IMR-90 (cell line): ENCODE measurements at regions not wholly inside any gene's neighbourhood (a gene's known extent, or its start where the extent isn't known, plus 50 kb on each side); places are given as distances from the start of the nearest gene placed in this dataset.

ENCODE experiments used
- ATAC-seq: fragments of 200-7000 bp; cut with Tn5 transposase; 2 replicates; pipeline ENCODE4 v1.9.1; 2020; ENCODE audit warnings: low read depth, mild to moderate bottlenecking, moderate library complexity
- BruUV-seq: library from RNA; stranded (reverse); fragments of 400-500 nt; replicated peaks from 2 replicates; lab custom pipeline; 2021; lab: Mats Ljungman, UMichigan
- CTCF ChIA-PET: fragments of 300-600 bp; formaldehyde crosslinking; extraction: SDS; loops from one replicate; lab custom pipeline; 2021; ENCODE audit warnings: antibody characterized with exemption; lab: Yijun Ruan, JAX
- POLR2A ChIA-PET: fragments of 300-600 bp; sonication (Branson Sonifier 250); formaldehyde crosslinking; loops from one replicate; lab custom pipeline; 2022; ENCODE audit warnings: antibody characterized with exemption; ENCODE audit not compliant: unreplicated experiment; lab: Charles Lee
- DNase-seq: peaks from one replicate; pipeline ENCODE4 v3.0.0; 2013
- H2AFZ ChIP-seq: replicated peaks from 2 replicates; pipeline ENCODE3; 2013; ENCODE audit warnings: low read length, mild to moderate bottlenecking; ENCODE audit not compliant: poor library complexity
- H2AK5ac ChIP-seq: 2 replicates; pipeline ENCODE4 v1.6.1; 2013; ENCODE audit warnings: low read depth, low read length, inconsistent platforms
- H2AK9ac ChIP-seq: replicated peaks from 2 replicates; pipeline ENCODE3; 2013; ENCODE audit warnings: mild to moderate bottlenecking, low read depth, low read length, moderate library complexity; ENCODE audit not compliant: poor library complexity
- H2BK120ac ChIP-seq: 2 replicates; pipeline ENCODE4 v1.6.1; 2013; ENCODE audit warnings: low read depth, low read length, inconsistent platforms
- H2BK15ac ChIP-seq: 3 replicates; pipeline ENCODE4 v1.6.1; 2013; ENCODE audit warnings: low read depth, low read length, inconsistent platforms
- H2BK20ac ChIP-seq: 2 replicates; pipeline ENCODE4 v1.6.1; 2013; ENCODE audit warnings: low read depth, mild to moderate bottlenecking, inconsistent platforms, low read length, moderate library complexity
- H2BK5ac ChIP-seq: 2 replicates; pipeline ENCODE4 v1.6.1; 2013; ENCODE audit warnings: mild to moderate bottlenecking, low read depth, low read length, inconsistent platforms; ENCODE audit not compliant: poor library complexity, severe bottlenecking
- H3K14ac ChIP-seq: replicated peaks from 2 replicates; pipeline ENCODE4 v1.6.1; 2013; ENCODE audit warnings: low read depth, low read length, inconsistent platforms
- H3K18ac ChIP-seq: 2 replicates; pipeline ENCODE4 v1.6.1; 2013; ENCODE audit warnings: low read depth, low read length, control low read depth
- H3K23ac ChIP-seq: 2 replicates; pipeline ENCODE4 v1.6.1; 2013; ENCODE audit warnings: low read depth, low read length, inconsistent platforms
- H3K27ac ChIP-seq: 2 replicates; pipeline ENCODE4 v1.5.1; 2013; ENCODE audit warnings: mild to moderate bottlenecking, control low read depth, low read length; ENCODE audit not compliant: insufficient read depth
- H3K27me3 ChIP-seq: 2 replicates; pipeline ENCODE4 v1.6.1; 2013; ENCODE audit warnings: low read length; ENCODE audit not compliant: control insufficient read depth, insufficient read depth
- H3K36me3 ChIP-seq: 2 replicates; pipeline ENCODE4 v1.6.1; 2013; ENCODE audit warnings: low read length, mixed read lengths; ENCODE audit not compliant: control insufficient read depth, insufficient read depth
- H3K4ac ChIP-seq: 2 replicates; pipeline ENCODE4 v1.6.1; 2013; ENCODE audit warnings: low read depth, low read length, inconsistent platforms
- H3K4me1 ChIP-seq: 2 replicates; pipeline ENCODE4 v1.6.1; 2013; ENCODE audit warnings: low read length, mixed read lengths; ENCODE audit not compliant: control insufficient read depth, insufficient read depth
- H3K4me2 ChIP-seq: 2 replicates; pipeline ENCODE4 v1.6.1; 2013; ENCODE audit warnings: low read depth, mild to moderate bottlenecking, control low read depth, low read length, moderate library complexity
- H3K4me3 ChIP-seq: 2 replicates; pipeline ENCODE4 v1.5.1; 2013; ENCODE audit warnings: low read depth, mild to moderate bottlenecking, control low read depth, low read length, moderate library complexity; ENCODE audit not compliant: insufficient read depth
- H3K56ac ChIP-seq: 2 replicates; pipeline ENCODE4 v1.6.1; 2013; ENCODE audit warnings: low read length, inconsistent platforms; ENCODE audit not compliant: insufficient read depth; ENCODE audit errors: extremely low read depth
- H3K79me1 ChIP-seq, 2 experiments: 2 replicates each; pipeline ENCODE4 v1.6.1; 2013; ENCODE audit warnings: low read length in 2 of 2, inconsistent platforms in 1 of 2, low read depth in 1 of 2
- H3K9ac ChIP-seq: 2 replicates; pipeline ENCODE4 v1.6.1; 2013; ENCODE audit warnings: low read depth, low read length, control low read depth
- H3K9me1 ChIP-seq: 2 replicates; pipeline ENCODE4 v1.6.1; 2013; ENCODE audit warnings: low read length, inconsistent platforms; ENCODE audit not compliant: insufficient read depth
- H3K9me3 ChIP-seq: 2 replicates; pipeline ENCODE4 v1.6.1; 2013; ENCODE audit warnings: low read length; ENCODE audit not compliant: control insufficient read depth, insufficient read depth
- H4K20me1 ChIP-seq: 2 replicates; pipeline ENCODE4 v1.6.1; 2013; ENCODE audit warnings: low read length, inconsistent platforms; ENCODE audit not compliant: insufficient read depth
- H4K5ac ChIP-seq: 2 replicates; pipeline ENCODE4 v1.6.1; 2013; ENCODE audit warnings: mild to moderate bottlenecking, low read depth, low read length, control low read depth
- H4K8ac ChIP-seq, 2 experiments: 2 replicates each; pipeline ENCODE4 v1.6.1; 2013; ENCODE audit warnings: low read depth in 2 of 2, low read length in 2 of 2, control low read depth in 1 of 2, inconsistent platforms in 1 of 2
- H4K91ac ChIP-seq: 2 replicates; pipeline ENCODE4 v1.6.1; 2013; ENCODE audit warnings: low read depth, low read length, inconsistent platforms; ENCODE audit not compliant: insufficient read depth
- BHLHE40 ChIP-seq: fragments of 150-350 bp; IDR thresholded peaks from 2 replicates; pipeline ENCODE4 v1.6.1; 2016; ENCODE audit warnings: mild to moderate bottlenecking, low read depth, low read length
- CHD1 ChIP-seq: IDR thresholded peaks from 2 replicates; pipeline ENCODE4 v1.6.1; 2012; ENCODE audit warnings: low read depth, low read length, improper control_type of control experiment
- FOS ChIP-seq: fragments of 150-350 bp; IDR thresholded peaks from 2 replicates; pipeline ENCODE4 v1.6.1; 2016; ENCODE audit warnings: low read depth, low read length
- MAZ ChIP-seq: IDR thresholded peaks from 2 replicates; pipeline ENCODE4 v1.6.1; 2012; ENCODE audit warnings: low read depth, mild to moderate bottlenecking, low read length, improper control_type of control experiment, moderate library complexity, borderline replicate concordance
- NFE2L2 ChIP-seq: fragments of 150-350 bp; IDR thresholded peaks from 2 replicates; pipeline ENCODE4 v1.6.1; 2016; ENCODE audit warnings: low read depth, mild to moderate bottlenecking, low read length
- POLR2A ChIP-seq: IDR thresholded peaks from 2 replicates; pipeline ENCODE4 v1.6.1; 2012; ENCODE audit warnings: mild to moderate bottlenecking, low read depth, low read length
- RCOR1 ChIP-seq: IDR thresholded peaks from 2 replicates; pipeline ENCODE4 v1.6.1; 2012; ENCODE audit warnings: mild to moderate bottlenecking, low read length, improper control_type of control experiment; ENCODE audit not compliant: insufficient replicate concordance
- RFX5 ChIP-seq: IDR thresholded peaks from 2 replicates; pipeline ENCODE4 v1.8.0; 2012; ENCODE audit warnings: low read depth, mild to moderate bottlenecking, low read length, moderate library complexity
- WGBS, 2 experiments: methylation state at CpG; one replicate each; pipeline versions ENCODE4 v1.1.5 to v1.1.7; 2013; ENCODE audit warnings: missing lambda C conversion rate in 2 of 2; ENCODE audit not compliant: insufficient read length in 1 of 2; ENCODE audit errors: extremely low coverage in 2 of 2; 5-methylcytosine and 5-hydroxymethylcytosine counted together
- dilution Hi-C: fragments of 300-500 bp; cut with HindIII; formaldehyde crosslinking; loops from one replicate; pipeline ENCODE4 v1.14.3; 2018; ENCODE audit warnings: low sequenced_read_pairs; ENCODE audit not compliant: unreplicated experiment
- in situ Hi-C: fragments of 300-500 bp; cut with MboI; formaldehyde crosslinking; loops from 3 replicates; pipeline ENCODE4 v1.14.3; 2019; ENCODE audit warnings: low sequenced_read_pairs, inconsistent platforms, mixed read lengths
- intact Hi-C: fragments of 100-400 bp; cut with micrococcal nuclease; formaldehyde crosslinking; loops from 2 replicates; pipeline ENCODE4 v1.10.0; 2022
- TF ChIP-seq, protein P1 (sequence below): fragments of 150-350 bp; IDR thresholded peaks from 2 replicates; pipeline ENCODE4 v1.6.1; 2016; ENCODE audit warnings: low read depth, mild to moderate bottlenecking, low read length, moderate library complexity, borderline replicate concordance
- TF ChIP-seq, protein P2 (sequence below): fragments of 150-350 bp; IDR thresholded peaks from 2 replicates; pipeline ENCODE4 v1.6.1; 2017; ENCODE audit warnings: mild to moderate bottlenecking, antibody characterized with exemption, low read length, low read depth
- TF ChIP-seq, protein P3 (sequence below): conservative IDR thresholded peaks from 2 replicates; pipeline ENCODE4 v1.5.1; 2012; ENCODE audit warnings: mild to moderate bottlenecking, low read depth, low read length, improper control_type of control experiment

- Histone ChIP-seq H3K36me3 (no peaks in the 10 kb centered on the region), H3K23ac (no peak overlapping the region), H3K4me1 (peaks cover 6% of the 10 kb centered on the region; the same call in 1 of the 2 replicates), H3K79me1 (no peaks in the 10 kb centered on the region), H3K18ac (no peak overlapping the region; the same call in 1 of the 2 replicates), H4K91ac (no peak overlapping the region), H3K4me3 (no peak overlapping the region), H3K9ac (no peak overlapping the region), H3K9me3 (no peaks in the 10 kb centered on the region), H2BK5ac (no peak overlapping the region), H3K4me2 (peak overlapping the region; percentile 41; the same call in 1 of the 2 replicates), H2BK20ac (no peak overlapping the region), H3K56ac (no peak overlapping the region), H2AFZ (no peak overlapping the region), H2AK5ac (no peak overlapping the region), H3K27me3 (no peaks in the 10 kb centered on the region), H3K14ac (no peak overlapping the region), H2BK15ac (no peak overlapping the region), H4K5ac (no peak overlapping the region), H4K20me1 (no peaks in the 10 kb centered on the region), H2AK9ac (no peak overlapping the region), H3K4ac (no peak overlapping the region), H2BK120ac (no peak overlapping the region), H4K8ac (no peak overlapping the region), H3K27ac (peak overlapping the region; percentile 64; the same call in 1 of the 2 replicates), H3K9me1 (no peaks in the 10 kb centered on the region)
- peak; percentile 97 for ATAC-seq
- POLR2A ChIA-PET = interaction anchor here (0.5 kb wide), 1 partner anchor 15 kb away, joined by 3 read pairs; no protein-coding TSS in a partner anchor
- in situ Hi-C loops = no loop called here
- TF ChIP-seq FOS = no peak
- no peak for TF ChIP-seq RFX5
- no peak for TF ChIP-seq POLR2A
- no peak for TF ChIP-seq CHD1
- TF ChIP-seq MAZ = no peak
- TF ChIP-seq RCOR1 = no peak
- TF ChIP-seq, protein P1, sequence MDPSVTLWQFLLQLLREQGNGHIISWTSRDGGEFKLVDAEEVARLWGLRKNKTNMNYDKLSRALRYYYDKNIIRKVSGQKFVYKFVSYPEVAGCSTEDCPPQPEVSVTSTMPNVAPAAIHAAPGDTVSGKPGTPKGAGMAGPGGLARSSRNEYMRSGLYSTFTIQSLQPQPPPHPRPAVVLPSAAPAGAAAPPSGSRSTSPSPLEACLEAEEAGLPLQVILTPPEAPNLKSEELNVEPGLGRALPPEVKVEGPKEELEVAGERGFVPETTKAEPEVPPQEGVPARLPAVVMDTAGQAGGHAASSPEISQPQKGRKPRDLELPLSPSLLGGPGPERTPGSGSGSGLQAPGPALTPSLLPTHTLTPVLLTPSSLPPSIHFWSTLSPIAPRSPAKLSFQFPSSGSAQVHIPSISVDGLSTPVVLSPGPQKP = no peak
- no peak for TF ChIP-seq BHLHE40
- TF ChIP-seq, protein P2, sequence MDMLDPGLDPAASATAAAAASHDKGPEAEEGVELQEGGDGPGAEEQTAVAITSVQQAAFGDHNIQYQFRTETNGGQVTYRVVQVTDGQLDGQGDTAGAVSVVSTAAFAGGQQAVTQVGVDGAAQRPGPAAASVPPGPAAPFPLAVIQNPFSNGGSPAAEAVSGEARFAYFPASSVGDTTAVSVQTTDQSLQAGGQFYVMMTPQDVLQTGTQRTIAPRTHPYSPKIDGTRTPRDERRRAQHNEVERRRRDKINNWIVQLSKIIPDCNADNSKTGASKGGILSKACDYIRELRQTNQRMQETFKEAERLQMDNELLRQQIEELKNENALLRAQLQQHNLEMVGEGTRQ = no peak
- TF ChIP-seq, protein P3, sequence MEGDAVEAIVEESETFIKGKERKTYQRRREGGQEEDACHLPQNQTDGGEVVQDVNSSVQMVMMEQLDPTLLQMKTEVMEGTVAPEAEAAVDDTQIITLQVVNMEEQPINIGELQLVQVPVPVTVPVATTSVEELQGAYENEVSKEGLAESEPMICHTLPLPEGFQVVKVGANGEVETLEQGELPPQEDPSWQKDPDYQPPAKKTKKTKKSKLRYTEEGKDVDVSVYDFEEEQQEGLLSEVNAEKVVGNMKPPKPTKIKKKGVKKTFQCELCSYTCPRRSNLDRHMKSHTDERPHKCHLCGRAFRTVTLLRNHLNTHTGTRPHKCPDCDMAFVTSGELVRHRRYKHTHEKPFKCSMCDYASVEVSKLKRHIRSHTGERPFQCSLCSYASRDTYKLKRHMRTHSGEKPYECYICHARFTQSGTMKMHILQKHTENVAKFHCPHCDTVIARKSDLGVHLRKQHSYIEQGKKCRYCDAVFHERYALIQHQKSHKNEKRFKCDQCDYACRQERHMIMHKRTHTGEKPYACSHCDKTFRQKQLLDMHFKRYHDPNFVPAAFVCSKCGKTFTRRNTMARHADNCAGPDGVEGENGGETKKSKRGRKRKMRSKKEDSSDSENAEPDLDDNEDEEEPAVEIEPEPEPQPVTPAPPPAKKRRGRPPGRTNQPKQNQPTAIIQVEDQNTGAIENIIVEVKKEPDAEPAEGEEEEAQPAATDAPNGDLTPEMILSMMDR = no peak
- TF ChIP-seq NFE2L2 = no peak
- dilution Hi-C loops = no loop called here
- peak; percentile 12 for DNase-seq
- BruUV-seq = no TSS peak
- intact Hi-C loops = no loop called here
- CTCF ChIA-PET = interaction anchor here (0.5 to 1.6 kb wide), 4 partner anchors 26 to 46 kb away, joined by 3 to 4 read pairs (median 4); no protein-coding TSS in a partner anchor
- 0% methylated on average over 1 of the region's 1 CpG; no CpG with 5 or more reads in 1 of the 2 experiments for WGBS, 2 experiments
These were observed 99.1 kb upstream of the ZNF644 start for GRCh38 chr1:91120936-91121335.
